ENCODE measurements at regions not wholly inside any gene's neighbourhood (a gene's known extent, or its start where the extent isn't known, plus 50 kb on each side); places are given as distances from the start of the nearest gene placed in this dataset.

GRCh38 chr4:38512840-38513239 is 151.2 kb upstream of the KLF3 start:
- no peaks in the 10 kb centered on the region for H3F3A ChIP-seq (ENCODE audit: insufficient read depth, low read length, poor library complexity, severe bottlenecking)
- H2AFZ ChIP-seq (ENCODE audit: low read depth, low read length): no peak overlapping the region
- H3K9me2 ChIP-seq (ENCODE audit: insufficient read depth, low read length): no peaks in the 10 kb centered on the region
- H3K4me2 ChIP-seq (ENCODE audit: low read length): no peak overlapping the region
- no peaks in the 10 kb centered on the region for H3K79me2 ChIP-seq (replicated peaks; ENCODE audit: insufficient read depth, low read length)
- no peaks in the 10 kb centered on the region for H4K20me1 ChIP-seq (ENCODE audit: insufficient read depth)
- no peak overlapping the region for H3K9ac ChIP-seq (ENCODE audit: low read length)
- no peak overlapping the region for H3K4me3 ChIP-seq (ENCODE audit: low read length)
- H3K9me3 ChIP-seq (ENCODE audit: low read length): no peaks in the 10 kb centered on the region
- H3K27me3 ChIP-seq (ENCODE audit: insufficient read depth, low read depth, low read length): no peaks in the 10 kb centered on the region
- no peak overlapping the region for H3K27ac ChIP-seq (ENCODE audit: low read length)
- TF ChIP-seq EP300 (conservative IDR thresholded peaks at IDR 0.05; ENCODE audit: poor library complexity, severe bottlenecking) (no peak), CTCF (IDR thresholded peaks at IDR 0.05; ENCODE audit: poor library complexity, severe bottlenecking) (no peak), SMC3 (conservative IDR thresholded peaks at IDR 0.05; ENCODE audit: poor library complexity) (no peak), EZH2 (IDR thresholded peaks at IDR 0.05; ENCODE audit: borderline replicate concordance, insufficient read depth, low read length, poor library complexity, severe bottlenecking) (no peak), POLR2AphosphoS5 (IDR thresholded peaks at IDR 0.05) (no peak), REST (IDR thresholded peaks at IDR 0.05; ENCODE audit: borderline replicate concordance) (no peak), RAD21 (conservative IDR thresholded peaks at IDR 0.05) (no peak), TAF1 (IDR thresholded peaks at IDR 0.05; ENCODE audit: low read depth) (no peak), MXI1 (conservative IDR thresholded peaks at IDR 0.05; ENCODE audit: poor library complexity, severe bottlenecking) (no peak)
- H3K36me3 ChIP-seq (ENCODE audit: insufficient read depth, low read length): no peaks in the 10 kb centered on the region

- TF ChIP-seq CTCF (IDR thresholded peaks at IDR 0.05; ENCODE audit: poor library complexity, severe bottlenecking) (no peak), EP300 (conservative IDR thresholded peaks at IDR 0.05; ENCODE audit: poor library complexity, severe bottlenecking) (no peak), EZH2 (IDR thresholded peaks at IDR 0.05; ENCODE audit: borderline replicate concordance, insufficient read depth, low read length, poor library complexity, severe bottlenecking) (no peak), POLR2AphosphoS5 (IDR thresholded peaks at IDR 0.05) (no peak), SMC3 (conservative IDR thresholded peaks at IDR 0.05; ENCODE audit: poor library complexity) (no peak), MXI1 (conservative IDR thresholded peaks at IDR 0.05; ENCODE audit: poor library complexity, severe bottlenecking) (no peak), REST (IDR thresholded peaks at IDR 0.05; ENCODE audit: borderline replicate concordance) (no peak), RAD21 (conservative IDR thresholded peaks at IDR 0.05) (no peak)
- no peak overlapping the region for H3K9ac ChIP-seq (ENCODE audit: low read length)
- no peaks in the 10 kb centered on the region for H3K36me3 ChIP-seq (ENCODE audit: insufficient read depth, low read length)
- no peaks in the 10 kb centered on the region for H3K9me3 ChIP-seq (ENCODE audit: low read length)
- H3K4me3 ChIP-seq (ENCODE audit: low read length): no peak overlapping the region
- no peaks in the 10 kb centered on the region for H4K20me1 ChIP-seq (ENCODE audit: insufficient read depth)
- no peaks in the 10 kb centered on the region for H3F3A ChIP-seq (ENCODE audit: insufficient read depth, low read length, poor library complexity, severe bottlenecking)
- H3K27ac ChIP-seq (ENCODE audit: low read length): no peak overlapping the region
- no peak overlapping the region for H2AFZ ChIP-seq (ENCODE audit: low read depth, low read length)
- no peaks in the 10 kb centered on the region for H3K27me3 ChIP-seq (ENCODE audit: insufficient read depth, low read depth, low read length)
- H3K9me2 ChIP-seq (ENCODE audit: insufficient read depth, low read length): no peaks in the 10 kb centered on the region
- H3K79me2 ChIP-seq (replicated peaks; ENCODE audit: insufficient read depth, low read length): no peaks in the 10 kb centered on the region
- no peak overlapping the region for H3K4me2 ChIP-seq (ENCODE audit: low read length)
These were observed 149.4 kb upstream of the KLF3 start for GRCh38 chr4:38514465-38515146.
